NOMO-1 (cell line): ENCODE measurements at regions not wholly inside any gene's neighbourhood (a gene's known extent, or its start where the extent isn't known, plus 50 kb on each side); places are given as distances from the start of the nearest gene placed in this dataset.

ENCODE experiments used
- DNase-seq, 2 experiments: peaks; one replicate each; lab custom pipeline; 2025; ENCODE audit not compliant: unreplicated experiment in 2 of 2; lab: John Stamatoyannopoulos, UW

DNA sequence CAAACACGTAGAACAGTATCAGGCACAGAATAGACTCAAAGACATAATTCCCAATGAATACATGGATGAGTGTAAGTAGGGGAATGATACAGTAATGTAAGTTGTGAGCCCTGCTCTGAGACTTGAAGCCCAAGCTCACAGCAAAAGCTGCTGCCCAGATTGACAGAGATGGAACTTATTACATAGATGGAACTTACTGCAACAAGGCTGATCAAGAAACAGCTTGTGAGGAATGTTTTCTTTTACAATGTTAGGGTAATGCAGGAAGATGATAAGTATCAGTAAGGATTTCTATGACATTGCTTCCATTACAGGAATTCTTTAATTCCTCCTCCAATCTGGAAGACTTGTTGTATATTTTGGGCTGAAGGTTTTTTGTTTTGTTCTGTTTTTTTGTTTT lies 278.4 kb downstream of the IL15 start:
- DNase-seq: no peak

DNA sequence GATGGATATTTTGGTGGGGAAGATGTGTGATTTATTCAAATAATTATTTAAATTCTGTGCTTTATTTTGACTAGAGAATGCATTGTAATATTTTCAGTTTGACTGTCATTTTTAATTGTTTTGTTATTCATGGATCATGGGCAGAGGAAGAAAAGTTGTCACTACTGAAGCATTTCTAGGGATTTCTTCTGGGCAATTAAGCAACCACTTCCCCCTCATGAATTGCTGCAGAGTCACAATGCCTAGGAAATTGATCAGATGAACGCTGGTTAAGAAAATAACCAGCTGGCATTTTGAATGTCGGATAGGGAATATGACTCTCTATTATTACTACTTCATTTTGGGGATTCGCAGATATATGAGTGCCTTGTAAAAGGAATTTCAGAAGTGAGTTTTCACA lies 283.3 kb downstream of the IL15 start:
- DNase-seq: no peak

- no peak for DNase-seq
Observed at GRCh38 chr4:141921293-141921692, 284.9 kb downstream of the IL15 start.

DNA sequence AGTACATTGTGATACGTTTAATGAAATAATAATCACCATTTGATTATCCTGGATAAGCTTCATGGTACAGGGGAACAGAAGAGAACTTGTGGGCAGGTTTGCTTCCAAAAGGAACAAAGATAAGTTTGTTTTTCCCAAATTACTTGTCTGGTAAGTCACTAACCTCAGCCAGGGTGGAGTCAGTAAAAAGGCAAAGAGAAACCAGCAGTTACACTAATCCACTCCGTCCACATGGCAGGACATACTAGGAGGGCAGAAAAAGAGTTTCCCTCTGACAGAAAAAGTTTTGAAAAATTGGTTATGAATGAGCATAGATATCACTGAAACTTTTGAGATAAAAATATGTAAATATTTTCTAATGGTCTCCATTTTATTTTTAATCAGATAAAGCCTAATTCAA lies 285.9 kb downstream of the IL15 start:
- DNase-seq: no peak

GRCh38 chr4:141926406-141926805 lies 290.0 kb downstream of the IL15 start:
- DNase-seq: no peak

DNA sequence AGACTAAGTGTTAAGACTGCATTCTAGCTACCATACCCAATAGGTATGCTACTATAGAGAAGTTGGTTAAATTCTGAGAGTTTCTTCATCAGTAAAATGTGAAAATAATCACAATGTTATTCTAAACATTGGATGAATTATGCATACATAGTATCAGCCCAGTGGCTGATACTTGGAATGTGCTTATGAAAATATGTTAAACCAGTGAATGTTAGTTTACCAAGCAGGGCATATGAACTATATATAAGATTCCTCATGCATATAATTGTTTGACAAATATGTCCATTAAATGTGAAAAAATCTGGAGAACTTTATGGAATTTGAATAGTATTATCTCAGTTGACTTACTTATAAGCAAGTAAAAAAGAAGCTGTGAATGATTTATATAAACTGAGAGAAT lies 296.1 kb downstream of the IL15 start:
- no peak for DNase-seq

DNA sequence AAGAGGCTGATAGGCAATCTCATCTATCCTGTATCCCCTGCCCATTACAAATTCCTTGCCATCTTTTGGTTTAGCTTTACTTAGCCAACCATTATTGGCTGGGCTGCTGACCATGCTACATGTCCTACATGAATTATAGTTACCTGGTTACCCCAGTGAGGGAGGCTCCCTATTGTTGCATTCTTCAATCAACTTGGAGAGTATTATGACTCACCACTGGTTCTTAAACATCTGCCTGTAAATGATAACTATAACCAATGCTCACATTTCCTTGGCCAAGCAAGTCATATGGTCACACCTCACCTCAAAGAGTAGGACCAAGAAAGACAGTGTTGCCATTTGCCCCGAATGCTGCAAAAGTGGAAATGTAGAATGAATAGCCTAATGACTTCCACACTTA lies 297.6 kb downstream of the IL15 start:
- DNase-seq: no peak

DNA sequence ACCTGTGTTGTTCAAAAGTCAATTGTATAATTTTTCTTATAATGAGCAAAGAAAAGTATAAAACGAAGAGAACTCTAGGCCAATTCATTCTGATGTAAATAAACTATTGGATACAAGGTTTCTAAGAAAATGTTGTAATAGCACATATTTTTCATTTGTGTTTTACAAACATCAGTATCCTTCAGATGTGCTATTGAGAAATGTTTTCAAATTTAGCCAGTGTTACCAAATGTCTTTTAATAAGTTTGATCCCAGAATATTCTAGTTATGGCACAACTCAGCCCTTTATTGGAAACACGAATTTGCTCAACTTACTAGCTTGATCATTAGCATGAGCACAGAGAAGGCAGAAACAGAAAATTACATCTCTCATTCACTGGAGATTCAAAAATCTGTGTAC lies 319.3 kb downstream of the IL15 start:
- DNase-seq: no peak

GRCh38 chr4:141957416-141957815 lies 321.0 kb downstream of the IL15 start:
- DNase-seq: no peak

DNA sequence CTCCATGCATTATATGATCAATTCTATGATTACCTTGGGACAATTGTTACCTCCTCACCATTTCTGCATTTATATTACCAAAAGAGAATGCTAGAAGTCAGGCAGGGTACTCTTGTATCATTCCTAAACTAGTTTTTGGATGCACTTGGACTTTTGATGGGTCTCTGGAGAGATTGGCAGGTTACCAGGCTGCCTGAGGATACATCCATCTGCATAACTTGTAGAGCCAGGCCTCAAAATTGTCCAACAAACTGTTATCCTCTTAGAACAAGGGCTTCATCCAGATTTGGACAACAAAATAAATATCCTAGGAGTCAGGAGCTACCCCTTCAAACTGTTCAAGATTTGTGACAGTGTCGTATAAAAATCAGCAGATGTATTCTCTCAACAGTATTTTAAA lies 326.1 kb downstream of the IL15 start:
- no peak for DNase-seq

- DNase-seq: no peak
Observed at GRCh38 chr4:141971869-141972268, 335.5 kb downstream of the IL15 start.

GRCh38 chr4:141972950-141973349 lies 336.6 kb downstream of the IL15 start:
- DNase-seq: no peak
